ENCODE measurements at regions not wholly inside any gene's neighbourhood (a gene's known extent, or its start where the extent isn't known, plus 50 kb on each side); places are given as distances from the start of the nearest gene placed in this dataset.
"Not testable (repeated sequence)": the region's sequence is repeated elsewhere in the genome, so short reads cannot be mapped to it uniquely, and the experiment has no call there.

- DNase-seq: no peak
Observed at GRCh38 chr5:157959370-157959769, 100.4 kb upstream of the CLINT1 start.

DNA sequence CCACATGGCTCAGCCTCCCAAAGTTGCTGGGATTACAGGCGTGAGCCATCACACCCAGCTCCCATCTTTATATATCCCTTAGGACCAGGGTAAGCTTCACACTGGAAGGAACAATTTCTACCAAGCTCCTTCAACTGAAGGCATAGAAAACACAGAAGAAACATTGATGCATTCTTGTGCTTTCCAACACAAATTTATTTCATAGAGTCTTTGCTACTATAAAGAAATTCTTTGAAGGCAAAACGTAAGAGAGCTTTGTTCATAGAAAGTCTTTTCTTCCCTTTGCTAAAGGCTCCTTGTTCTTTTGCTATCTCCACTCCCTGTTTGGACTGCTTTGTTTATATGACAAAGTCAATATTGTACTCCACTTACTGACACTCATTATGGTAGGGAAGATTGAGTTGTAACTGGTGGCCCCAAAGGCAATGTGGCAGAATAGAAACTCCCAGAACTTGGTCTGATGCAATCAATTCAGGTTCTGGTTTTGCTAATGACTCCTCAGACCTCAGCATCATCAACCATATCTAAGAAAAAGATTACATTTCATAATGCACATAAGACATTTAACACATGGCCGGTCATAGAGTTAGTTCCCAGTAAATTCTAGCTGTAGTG, 97.4 kb upstream of the CLINT1 start:
- DNase-seq: no peak

DNA sequence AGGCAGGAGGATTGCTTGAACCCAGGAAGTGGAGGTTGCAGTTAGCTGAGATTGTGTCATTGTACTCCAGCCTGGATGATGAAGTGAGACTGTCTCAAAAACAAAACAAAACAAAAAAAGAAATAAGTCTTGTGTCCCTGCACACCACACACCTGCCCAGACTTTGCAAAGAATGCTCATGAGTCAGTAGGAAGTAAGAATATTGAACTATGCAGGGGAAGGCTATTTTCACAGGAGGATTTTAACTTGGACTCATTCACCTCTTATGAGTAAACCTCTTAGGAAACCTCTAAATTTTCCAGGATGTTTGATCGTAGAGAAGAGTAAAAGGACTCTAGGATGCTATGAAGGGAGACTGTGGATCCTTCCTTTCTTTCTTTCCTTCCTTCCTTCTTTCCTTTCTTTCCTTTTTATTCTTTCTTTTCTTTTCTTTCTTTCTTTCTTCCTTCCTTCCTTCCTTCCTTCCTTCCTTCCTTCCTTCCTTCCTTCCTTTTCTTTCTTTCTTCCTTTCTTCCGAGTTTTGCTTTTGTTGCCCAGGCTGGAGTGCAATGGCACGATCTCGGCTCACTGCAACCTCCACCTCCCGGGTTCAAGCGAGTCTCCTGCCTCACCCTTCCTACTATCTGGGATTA, 96.7 kb upstream of the CLINT1 start:
- no peak for DNase-seq

DNA sequence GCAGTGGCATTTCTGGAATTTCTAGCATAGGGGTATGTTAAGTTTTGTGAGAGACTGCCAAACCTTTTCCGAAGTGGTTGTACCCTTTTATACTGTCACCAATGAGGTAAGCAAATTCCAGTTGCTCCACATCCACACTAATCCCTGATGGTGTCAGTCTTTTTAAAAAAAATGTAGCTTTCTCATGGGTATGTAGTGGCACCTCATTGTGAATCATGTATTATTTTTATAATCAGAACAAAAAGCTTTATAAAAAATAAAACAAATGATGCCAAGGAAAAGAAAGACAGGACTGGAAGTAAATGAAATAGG, 93.4 kb upstream of the CLINT1 start:
- DNase-seq: no peak

- DNase-seq: no peak
Observed at GRCh38 chr5:157951673-157952373, 92.9 kb upstream of the CLINT1 start.

- no peak for DNase-seq
Observed at GRCh38 chr5:157949520-157949919, 90.6 kb upstream of the CLINT1 start.

DNA sequence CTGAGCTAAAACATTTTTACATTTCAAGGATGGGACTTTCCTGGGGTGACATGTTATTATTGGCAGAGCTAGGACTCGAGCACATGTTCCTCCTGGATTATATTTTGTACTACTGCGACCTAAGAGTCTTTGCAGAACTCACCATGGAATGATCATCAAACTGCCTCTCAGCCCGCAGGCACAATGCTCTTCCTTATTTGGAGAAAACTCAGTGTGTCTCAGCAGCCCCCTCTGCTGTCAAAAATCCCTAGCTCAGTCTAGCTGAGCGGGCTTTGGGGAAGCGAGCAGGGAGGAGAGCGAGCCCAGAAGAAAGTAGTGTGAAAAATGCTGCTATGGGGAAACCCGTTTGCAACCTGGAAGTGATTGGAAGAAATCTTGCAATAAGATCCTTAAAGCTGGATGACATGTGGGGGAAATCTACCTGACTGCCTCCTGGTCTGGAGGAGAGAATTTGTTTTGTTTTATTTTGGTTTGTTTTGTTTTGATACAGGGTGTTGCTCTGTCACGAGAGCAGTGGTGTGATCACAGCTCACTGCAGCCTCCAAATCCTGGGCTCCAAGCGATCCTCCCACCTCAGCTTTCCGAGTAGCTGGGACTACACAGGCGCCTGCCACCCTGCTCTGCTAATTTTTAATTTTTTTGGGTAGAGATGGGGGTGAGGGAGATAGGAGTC, 89.9 kb upstream of the CLINT1 start:
- peak; percentile 89 for DNase-seq

GRCh38 chr5:157947156-157947555, 88.2 kb upstream of the CLINT1 start:
- DNase-seq: no peak

- DNase-seq: not testable (repeated sequence)
Observed at GRCh38 chr5:157945822-157946221, 86.9 kb upstream of the CLINT1 start.

DNA sequence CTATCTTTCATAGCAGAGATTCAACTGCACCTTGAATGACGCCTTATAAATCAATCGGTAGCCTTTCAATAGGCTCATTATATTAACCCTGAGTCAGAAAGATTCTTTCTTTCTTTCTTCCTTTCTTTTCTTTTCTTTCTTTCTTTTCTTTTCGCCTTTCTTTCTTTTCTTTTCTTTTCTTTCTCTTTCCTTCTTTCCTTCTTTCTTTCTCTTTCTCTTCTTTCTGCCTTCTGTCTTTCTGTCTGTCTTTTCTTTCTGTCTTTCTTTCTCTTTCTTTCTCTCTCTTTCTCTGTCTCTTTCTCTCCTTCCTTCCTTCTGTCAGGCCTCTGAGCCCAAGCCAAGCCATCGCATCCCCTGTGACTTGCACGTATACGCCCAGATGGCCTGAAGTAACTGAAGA, 86.0 kb upstream of the CLINT1 start:
- no peak for DNase-seq

DNA sequence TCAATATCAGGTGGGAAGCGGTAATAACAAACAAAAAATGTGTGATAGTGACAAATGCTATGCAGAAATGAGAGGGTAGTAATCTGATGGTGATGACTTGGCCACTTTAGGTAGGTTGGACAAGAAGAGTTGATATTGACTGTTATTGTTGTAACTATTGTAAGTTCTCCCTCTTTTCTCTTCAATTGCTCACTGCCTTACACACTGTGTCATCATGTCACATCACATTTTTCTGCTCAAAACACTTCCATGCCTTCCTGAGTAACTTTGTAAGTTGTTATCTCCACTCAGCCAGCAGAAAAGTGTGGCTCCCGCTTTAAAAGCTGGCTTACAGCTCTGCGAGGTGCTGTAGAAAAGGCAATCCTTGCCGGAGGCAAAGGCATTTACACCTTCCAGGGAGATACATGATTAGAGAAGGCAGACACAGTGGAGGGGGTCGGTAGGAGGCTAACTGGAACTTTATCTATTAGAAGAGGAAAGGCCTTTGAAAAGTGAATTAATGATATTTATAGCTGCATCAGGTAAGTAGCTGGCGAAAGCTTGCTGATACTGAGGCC, 85.2 kb upstream of the CLINT1 start:
- peak; percentile 17 for DNase-seq

DNA sequence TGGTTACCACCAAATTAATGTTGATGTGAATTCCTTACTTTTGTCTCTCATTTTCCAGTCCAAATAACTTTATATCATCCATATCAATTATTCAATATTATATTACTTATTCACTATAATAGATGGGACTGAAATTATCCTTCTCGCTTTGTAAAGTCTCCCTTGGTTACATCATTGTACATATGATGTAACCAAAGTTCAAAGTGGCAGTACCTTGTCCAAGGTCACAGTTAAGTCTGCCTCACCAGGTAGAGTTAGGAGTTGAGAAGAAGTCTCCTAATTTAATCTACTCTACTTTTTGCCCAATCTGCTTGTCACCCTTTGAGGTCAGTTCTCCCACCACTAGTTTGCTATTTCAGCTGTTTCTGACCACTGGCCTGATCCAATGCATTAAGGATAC, 83.7 kb upstream of the CLINT1 start:
- no peak for DNase-seq

DNA sequence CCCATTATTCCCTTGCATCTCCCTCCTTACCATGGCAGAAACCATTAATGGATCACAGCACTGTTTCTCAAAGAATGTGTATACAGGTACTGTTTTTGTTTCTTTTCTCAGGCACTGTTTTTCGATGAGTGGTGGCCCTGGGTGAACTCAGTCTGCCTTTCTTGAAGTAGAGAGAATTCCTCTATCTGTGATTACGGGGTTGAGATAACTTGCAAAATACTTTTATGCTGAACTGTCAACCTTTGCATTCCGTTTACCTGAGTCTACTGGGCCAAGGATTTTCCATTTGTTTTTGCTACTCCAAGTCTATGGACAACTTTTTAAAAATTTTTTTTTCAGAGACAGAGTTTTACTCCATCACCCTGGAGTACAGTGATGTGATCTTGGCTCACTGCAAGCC, 82.7 kb upstream of the CLINT1 start:
- DNase-seq: no peak

GRCh38 chr5:157938101-157938500, 79.2 kb upstream of the CLINT1 start:
- not testable (repeated sequence) for DNase-seq

DNA sequence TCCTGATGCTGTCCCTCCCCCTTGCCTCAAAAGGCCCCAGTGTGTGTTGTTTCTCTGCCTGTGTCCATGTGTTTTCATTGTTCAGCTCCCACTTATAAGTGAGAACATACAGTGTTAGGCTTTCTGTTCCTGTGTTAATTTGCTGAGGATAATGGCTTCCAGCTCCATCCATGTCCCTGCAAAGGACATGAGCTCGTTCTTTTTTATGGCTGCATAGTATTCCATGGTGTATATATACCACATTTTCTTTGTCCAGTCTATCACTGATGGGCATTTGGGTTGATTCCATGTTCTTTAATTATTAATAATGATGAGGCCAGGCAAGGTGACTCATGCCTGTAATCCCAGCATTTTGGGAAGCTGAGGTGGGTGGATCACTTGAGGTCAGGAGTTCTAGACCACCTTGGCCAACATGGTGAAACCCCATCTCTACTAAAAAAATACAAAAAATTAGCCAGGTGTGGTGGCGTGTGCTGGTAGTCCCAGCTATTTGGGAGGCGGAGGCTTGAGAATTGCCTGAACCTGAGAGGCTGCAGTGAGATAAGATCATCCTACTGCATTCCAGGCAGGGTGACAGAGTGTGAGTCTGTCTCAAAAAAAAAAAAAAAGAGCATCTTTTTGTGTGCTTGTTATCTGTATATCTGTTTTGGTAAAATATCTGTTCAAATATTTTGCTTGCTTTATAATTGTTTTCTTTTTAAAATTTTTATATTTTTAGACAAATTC, 78.0 kb upstream of the CLINT1 start:
- DNase-seq: not testable (repeated sequence)

DNA sequence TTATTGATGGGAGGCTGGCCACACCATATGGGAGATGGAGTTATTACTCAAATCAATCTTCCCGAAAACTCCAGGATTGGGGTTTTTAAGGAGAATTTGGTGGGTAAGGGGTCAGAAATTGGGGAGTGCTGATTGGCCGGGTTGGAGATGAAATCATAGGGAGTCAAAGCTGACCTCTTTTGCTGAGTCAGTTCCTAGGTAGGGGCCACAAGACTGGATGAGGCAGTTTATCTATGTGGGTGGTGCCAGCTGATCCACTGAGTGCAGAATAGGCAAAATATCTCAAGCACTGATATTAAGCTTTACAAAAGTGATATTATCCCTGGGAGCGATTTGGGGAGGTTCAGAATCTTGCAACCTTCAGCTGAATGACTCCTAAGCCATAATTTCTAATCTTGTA, 75.7 kb upstream of the CLINT1 start:
- no peak for DNase-seq

- no peak for DNase-seq
Observed at GRCh38 chr5:157933005-157933404, 74.1 kb upstream of the CLINT1 start.

DNA sequence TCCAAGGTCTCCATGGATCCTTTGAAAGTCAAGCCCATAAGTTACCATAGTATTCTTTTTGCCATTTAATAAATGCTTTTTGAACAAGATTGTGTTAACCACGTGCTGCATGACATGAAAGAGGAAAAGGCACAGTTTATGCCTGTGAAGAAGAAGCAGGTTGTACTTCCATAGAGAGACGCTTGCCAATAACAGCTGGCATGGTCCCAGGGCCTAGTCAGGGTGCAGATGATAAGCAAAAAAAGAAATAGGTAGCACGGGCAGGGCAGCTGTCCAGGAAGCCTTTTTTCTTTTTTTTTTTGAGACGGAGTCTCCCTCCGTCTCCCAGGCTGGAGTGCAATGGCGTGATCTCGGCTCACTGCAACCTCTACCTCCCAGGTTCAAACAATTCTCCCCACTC, 71.8 kb upstream of the CLINT1 start:
- no peak for DNase-seq

DNA sequence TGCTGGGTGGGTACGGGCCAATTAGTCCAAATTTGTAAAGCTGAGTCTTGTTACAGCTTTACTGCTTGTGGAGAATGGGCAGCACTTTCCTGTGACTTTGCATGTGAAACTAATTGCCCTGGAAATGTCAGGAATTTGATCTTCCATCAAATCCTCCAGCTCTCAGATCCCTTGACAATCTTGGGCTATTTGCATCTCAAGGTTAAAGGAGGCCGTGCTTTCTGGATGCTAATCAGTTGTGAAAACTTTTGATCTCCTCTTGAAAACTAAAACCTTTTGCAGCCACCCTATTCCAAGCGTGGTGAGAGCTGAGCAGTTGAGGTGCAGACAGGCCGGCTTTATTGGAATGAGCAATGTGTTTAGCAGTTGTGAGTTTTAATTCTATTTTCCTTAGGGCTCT, 68.0 kb upstream of the CLINT1 start:
- peak; percentile 34 for DNase-seq

DNA sequence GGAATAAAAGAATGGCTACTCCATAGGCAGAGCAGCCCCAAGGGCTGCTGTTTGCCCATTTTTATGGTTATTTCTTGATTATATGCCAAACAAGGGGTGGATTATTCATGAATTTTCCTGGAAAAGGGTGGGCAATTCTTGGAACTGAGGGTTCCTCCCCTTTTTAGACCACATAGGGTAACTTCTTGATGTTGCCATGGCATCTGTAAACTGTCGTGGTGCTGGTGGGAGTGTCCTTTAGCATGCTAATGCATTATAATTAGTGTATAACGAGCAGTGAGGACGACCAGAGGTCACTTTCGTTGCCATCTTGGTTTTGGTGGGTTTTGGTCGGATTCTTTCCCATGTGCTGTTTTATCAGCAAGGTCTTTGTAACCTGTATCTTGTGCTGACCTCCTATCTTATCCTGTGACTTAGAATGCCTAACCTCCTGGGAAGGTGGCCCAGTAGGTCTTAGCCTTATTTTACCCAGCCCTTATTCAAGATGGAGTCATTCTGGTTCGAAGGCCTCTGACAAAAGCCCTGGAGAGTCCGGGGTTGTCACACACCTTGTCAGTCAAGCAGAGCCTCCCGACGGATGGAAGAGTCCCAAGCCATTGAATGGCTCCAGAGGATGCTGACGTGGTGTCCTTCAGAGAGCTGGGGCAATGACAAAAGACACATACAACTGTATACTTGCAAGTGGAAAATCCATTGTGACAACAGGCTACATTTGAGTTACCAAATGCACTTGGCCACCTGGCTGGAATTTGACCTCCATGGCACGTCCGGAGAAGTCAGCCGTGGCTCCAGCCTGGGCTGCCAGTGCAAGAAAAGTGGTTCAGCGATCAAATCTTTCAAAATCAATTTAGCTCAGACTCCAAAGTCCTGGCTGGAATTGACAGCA, 67.1 kb upstream of the CLINT1 start:
- peak; percentile 31 for DNase-seq

GRCh38 chr5:157924931-157925729, 66.2 kb upstream of the CLINT1 start:
- DNase-seq: no peak
